Pancreas (tissue), 10 donors: ENCODE measurements at regions not wholly inside any gene's neighbourhood (a gene's known extent, or its start where the extent isn't known, plus 50 kb on each side); places are given as distances from the start of the nearest gene placed in this dataset.
A peak's percentile ranks its signal among the peaks of the same experiment; 100 is the strongest.

Source experiments
- ATAC-seq, 4 donors: fragments of 200-7000 bp; cut with Tn5 transposase; one replicate each; pipeline versions ENCODE4 v1.8.0 to v1.9.1; 2020; ENCODE audit warnings: mild to moderate bottlenecking in 4 of 4, moderate library complexity in 4 of 4
- DNase-seq, 6 donors: peaks; one replicate each; pipeline ENCODE4 v3.0.0-alpha.2; 2020
- FAIRE-seq: peaks from 2 replicates; lab custom pipeline; 2012; peaks lifted over from hg19 to GRCh38; lab: Jason Lieb, UNC
- H3K27ac ChIP-seq, 4 donors: fragments of 200-600 bp; sonication (generic); 1 replicate in 3 of 4; 2 replicates in 1 of 4; pipeline versions ENCODE4 v1.5.0 to v1.8.0; 2020
- H3K27me3 ChIP-seq, 4 donors: fragments of 200-600 bp; one replicate each; pipeline ENCODE4 v1.8.0; 2021
- H3K36me3 ChIP-seq, 3 donors: fragments of 200-600 bp; sonication (generic) in 1 of 3; one replicate each; pipeline versions ENCODE4 v1.5.0 to v1.8.0; 2020 to 2021
- H3K4me1 ChIP-seq, 3 donors: fragments of 200-600 bp; one replicate each; pipeline ENCODE4 v1.8.0; 2021
- H3K4me3 ChIP-seq, 4 donors: fragments of 200-600 bp; sonication (generic) in 2 of 4; one replicate each; pipeline versions ENCODE4 v1.5.0 to v1.8.0; 2020 to 2021
- H3K9me3 ChIP-seq, 4 donors: fragments of 200-600 bp; one replicate each; pipeline ENCODE4 v1.8.0; 2021
- CTCF ChIP-seq, 4 donors: fragments of 200-600 bp; sonication (generic) in 3 of 4; IDR thresholded peaks; one replicate each; pipeline versions ENCODE4 v1.5.0 to v1.8.0; 2021; ENCODE audit warnings: antibody characterized with exemption in 4 of 4
- WGBS, 2 donors: extraction: QIAGEN DNeasy Blood & Tissue Kit; methylation state at CpG; one replicate each; pipeline ENCODE4 v1.1.7; 2013; 5-methylcytosine and 5-hydroxymethylcytosine counted together
- intact Hi-C, 3 donors: fragments of 100-400 bp; cut with DNase I; formaldehyde crosslinking; loops; one replicate each; pipeline versions ENCODE4 v1.11.1 to v1.14.2; 2022
- donor health status: healthy with polysubstance abuse.
- donor health status: DM: no; HTN: no; CAD: no; lungs with moderate emphysema.
- donor health status: DM: no; HTN: no; CAD: no.
- donor health status: control.
- donor health status: control.
- donor health status: Bipolar disorder and iron deficiency.
- donor health status: DM: yes; HTN: yes; CAD: no.
- donor health status: DM: no; HTN: no; CAD: no.
- donor health status: DM: no; HTN: no; CAD: no.
- donor health status: DM: yes; HTN: yes; CAD: no.

- intact Hi-C loops: no loop called here
- WGBS, 2 donors: 86 to 91% methylated on average over 4 of the region's 4 CpGs
- FAIRE-seq (no peak), ATAC-seq (no peak), DNase-seq (no peak)
- H3K36me3 ChIP-seq: no peaks in the 10 kb centered on the region
- no peaks in the 10 kb centered on the region for H3K27me3 ChIP-seq
- H3K4me3 ChIP-seq: no peak overlapping the region
- no peaks in the 10 kb centered on the region for H3K9me3 ChIP-seq
- no peak overlapping the region for H3K27ac ChIP-seq
- H3K4me1 ChIP-seq: no peaks in the 10 kb centered on the region
- TF ChIP-seq CTCF (IDR thresholded peaks at IDR 0.05): no peak
These were observed 858.8 kb upstream of the NUDT12 start for GRCh38 chr5:104421431-104421830.

- TF ChIP-seq CTCF (IDR thresholded peaks at IDR 0.05): no peak
- FAIRE-seq: no peak
- Histone ChIP-seq H3K27me3 (no peaks in the 10 kb centered on the region), H3K4me3 (no peak overlapping the region), H3K9me3 (no peaks in the 10 kb centered on the region), H3K36me3 (no peaks in the 10 kb centered on the region), H3K4me1 (no peaks in the 10 kb centered on the region), H3K27ac (no peak overlapping the region)
- 73 to 85% methylated on average over 1 of the region's 1 CpG for WGBS, 2 donors
- no peak for ATAC-seq
- intact Hi-C loops: no loop called here
- no peak for DNase-seq
These were observed 855.5 kb upstream of the NUDT12 start for GRCh38 chr5:104418056-104418455.

- WGBS, 2 donors: 29 to 59% methylated on average over 1 of the region's 1 CpG
- DNase-seq: peak in 3 of 6 donors; percentile 4 to 16 (median 15)
These were observed 850.2 kb upstream of the NUDT12 start for GRCh38 chr5:104412649-104413240.

GRCh38 chr5:104400941-104401340 lies 838.4 kb upstream of the NUDT12 start:
- Histone ChIP-seq H3K27ac (no peak overlapping the region), H3K4me3 (no peak overlapping the region), H3K27me3 (no peaks in the 10 kb centered on the region), H3K4me1 (no peaks in the 10 kb centered on the region), H3K9me3 (no peaks in the 10 kb centered on the region), H3K36me3 (no peaks in the 10 kb centered on the region)
- DNase-seq: no peak
- ATAC-seq: no peak
- intact Hi-C loops: no loop called here
- TF ChIP-seq CTCF (IDR thresholded peaks at IDR 0.05): no peak
- FAIRE-seq: no peak
- WGBS, 2 donors: 59 to 72% methylated on average over 3 of the region's 3 CpGs

More at GRCh38 chr5:104412649-104413240, 850.2 kb upstream of the NUDT12 start:
- H3K27me3 ChIP-seq: no peaks in the 10 kb centered on the region
- H3K9me3 ChIP-seq: no peaks in the 10 kb centered on the region
- no peak for TF ChIP-seq CTCF (IDR thresholded peaks at IDR 0.05)
- no peak overlapping the region for H3K4me3 ChIP-seq
- H3K36me3 ChIP-seq: no peaks in the 10 kb centered on the region
- FAIRE-seq (no peak), ATAC-seq (peak in 2 of 4 donors; percentile 64 to 71)
- no peaks in the 10 kb centered on the region for H3K4me1 ChIP-seq
- intact Hi-C loops: no loop called here
- H3K27ac ChIP-seq: no peak overlapping the region

- no peak for ATAC-seq
- Histone ChIP-seq H3K27ac (no peak overlapping the region), H3K4me1 (no peaks in the 10 kb centered on the region), H3K9me3 (no peaks in the 10 kb centered on the region), H3K4me3 (no peak overlapping the region), H3K27me3 (no peaks in the 10 kb centered on the region), H3K36me3 (no peaks in the 10 kb centered on the region)
- intact Hi-C loops: no loop called here
- TF ChIP-seq CTCF (IDR thresholded peaks at IDR 0.05): no peak
- no peak for DNase-seq
- 65 to 69% methylated on average over 3 of the region's 3 CpGs for WGBS, 2 donors
- no peak for FAIRE-seq
These were observed 823.3 kb upstream of the NUDT12 start for GRCh38 chr5:104385906-104386305.
